SU-DHL-6 (cell line): ENCODE measurements at regions not wholly inside any gene's neighbourhood (a gene's known extent, or its start where the extent isn't known, plus 50 kb on each side); places are given as distances from the start of the nearest gene placed in this dataset.
"Not testable (repeated sequence)": the region's sequence is repeated elsewhere in the genome, so short reads cannot be mapped to it uniquely, and the experiment has no call there.

Experiments
- H2AFZ ChIP-seq: fragments of 200-600 bp; sonication (generic); 2 replicates; pipeline ENCODE4 v1.6.1; 2014; ENCODE audit warnings: low read depth, mild to moderate bottlenecking, moderate library complexity, mixed read lengths, antibody characterized with exemption, low read length; ENCODE audit not compliant: severe bottlenecking
- H3F3A ChIP-seq: fragments of 200-600 bp; shearing (Covaris generic); 2 replicates; pipeline ENCODE4 v1.6.0; 2016; ENCODE audit warnings: antibody characterized with exemption, mild to moderate bottlenecking; ENCODE audit not compliant: insufficient read depth
- H3K27ac ChIP-seq: fragments of 200-600 bp; sonication (generic); 2 replicates; pipeline ENCODE4 v1.5.1; 2016; ENCODE audit warnings: low read depth, mild to moderate bottlenecking, low read length, moderate library complexity, mixed read lengths
- H3K27me3 ChIP-seq: fragments of 200-600 bp; sonication (generic), shearing (Covaris generic); 2 replicates; pipeline ENCODE4 v1.6.0; 2014; ENCODE audit warnings: mild to moderate bottlenecking, low read length
- H3K36me3 ChIP-seq: fragments of 200-600 bp; sonication (generic); 2 replicates; pipeline ENCODE4 v1.6.1; 2014; ENCODE audit warnings: mild to moderate bottlenecking, low read length, mixed read lengths
- H3K4me2 ChIP-seq: fragments of 300-600, 200-600 bp; shearing (Covaris generic), sonication (generic); 2 replicates; pipeline ENCODE4 v1.6.0; 2014; ENCODE audit warnings: low read length, low read depth, mild to moderate bottlenecking; ENCODE audit not compliant: poor library complexity, severe bottlenecking
- H3K4me3 ChIP-seq: fragments of 200-600 bp; sonication (generic); 2 replicates; pipeline ENCODE4 v1.5.1; 2014; ENCODE audit warnings: antibody characterized with exemption, low read length, mild to moderate bottlenecking, mixed read lengths; ENCODE audit not compliant: insufficient read depth, poor library complexity, severe bottlenecking
- H3K79me2 ChIP-seq: fragments of 200-600 bp; sonication (generic); 2 replicates; pipeline ENCODE4 v1.6.1; 2014; ENCODE audit warnings: mild to moderate bottlenecking, low read length, moderate library complexity; ENCODE audit not compliant: insufficient read depth
- H3K9ac ChIP-seq: fragments of 200-600 bp; sonication (generic); 2 replicates; pipeline ENCODE4 v1.7.0; 2014; ENCODE audit warnings: mild to moderate bottlenecking, low read length
- H3K9me2 ChIP-seq: fragments of 200-600 bp; sonication (generic); replicated peaks from 2 replicates; pipeline ENCODE4 v1.6.1; 2014; ENCODE audit warnings: low read length; ENCODE audit not compliant: insufficient read depth
- H3K9me3 ChIP-seq: fragments of 200-600 bp; sonication (generic); 2 replicates; pipeline ENCODE4 v1.6.1; 2014; ENCODE audit warnings: low read length, mixed read lengths; ENCODE audit not compliant: insufficient read depth
- H4K20me1 ChIP-seq: fragments of 200-600 bp; sonication (generic); 2 replicates; pipeline ENCODE4 v1.6.1; 2014; ENCODE audit warnings: low read depth, mild to moderate bottlenecking, antibody characterized with exemption, low read length, moderate library complexity, mixed read lengths
- EZH2phosphoT487 ChIP-seq: fragments of 200-600 bp; sonication (generic), shearing (Covaris generic); conservative IDR thresholded peaks from 2 replicates; pipeline ENCODE4 v1.6.1; 2018; ENCODE audit warnings: mild to moderate bottlenecking, antibody characterized with exemption, low read length, moderate library complexity, mixed read lengths
- TF ChIP-seq, protein P1 (sequence below): fragments of 200-600 bp; sonication (generic); IDR thresholded peaks from one replicate; pipeline ENCODE4 v1.5.1; 2017; ENCODE audit warnings: antibody characterized with exemption, mild to moderate bottlenecking, low read length, moderate library complexity; ENCODE audit not compliant: insufficient read depth, poor library complexity, severe bottlenecking

GRCh38 chr15:25250906-25251622, 187.8 kb downstream of the UBE3A start:
- no peak overlapping the region for H2AFZ ChIP-seq
- TF ChIP-seq, protein P1, sequence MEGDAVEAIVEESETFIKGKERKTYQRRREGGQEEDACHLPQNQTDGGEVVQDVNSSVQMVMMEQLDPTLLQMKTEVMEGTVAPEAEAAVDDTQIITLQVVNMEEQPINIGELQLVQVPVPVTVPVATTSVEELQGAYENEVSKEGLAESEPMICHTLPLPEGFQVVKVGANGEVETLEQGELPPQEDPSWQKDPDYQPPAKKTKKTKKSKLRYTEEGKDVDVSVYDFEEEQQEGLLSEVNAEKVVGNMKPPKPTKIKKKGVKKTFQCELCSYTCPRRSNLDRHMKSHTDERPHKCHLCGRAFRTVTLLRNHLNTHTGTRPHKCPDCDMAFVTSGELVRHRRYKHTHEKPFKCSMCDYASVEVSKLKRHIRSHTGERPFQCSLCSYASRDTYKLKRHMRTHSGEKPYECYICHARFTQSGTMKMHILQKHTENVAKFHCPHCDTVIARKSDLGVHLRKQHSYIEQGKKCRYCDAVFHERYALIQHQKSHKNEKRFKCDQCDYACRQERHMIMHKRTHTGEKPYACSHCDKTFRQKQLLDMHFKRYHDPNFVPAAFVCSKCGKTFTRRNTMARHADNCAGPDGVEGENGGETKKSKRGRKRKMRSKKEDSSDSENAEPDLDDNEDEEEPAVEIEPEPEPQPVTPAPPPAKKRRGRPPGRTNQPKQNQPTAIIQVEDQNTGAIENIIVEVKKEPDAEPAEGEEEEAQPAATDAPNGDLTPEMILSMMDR = no peak
- no peak for TF ChIP-seq EZH2phosphoT487
- H3K9me2 ChIP-seq = no peaks in the 10 kb centered on the region
- H3K4me3 ChIP-seq = no peak overlapping the region
- no peaks in the 10 kb centered on the region for H4K20me1 ChIP-seq
- H3K36me3 ChIP-seq = no peaks in the 10 kb centered on the region
- H3K27me3 ChIP-seq = no peaks in the 10 kb centered on the region
- H3K4me2 ChIP-seq = no peak overlapping the region
- no peak overlapping the region for H3K27ac ChIP-seq
- H3F3A ChIP-seq = no peaks in the 10 kb centered on the region
- no peaks in the 10 kb centered on the region for H3K79me2 ChIP-seq
- H3K9ac ChIP-seq = no peak overlapping the region
- no peaks in the 10 kb centered on the region for H3K9me3 ChIP-seq

GRCh38 chr15:25251700-25252390, 187.0 kb downstream of the UBE3A start:
- H3K4me2 ChIP-seq = no peak overlapping the region
- H3K27ac ChIP-seq = no peak overlapping the region
- H3K36me3 ChIP-seq = no peaks in the 10 kb centered on the region
- TF ChIP-seq, protein P1 = no peak
- no peak for TF ChIP-seq EZH2phosphoT487
- H3K9ac ChIP-seq = no peak overlapping the region
- H3K9me2 ChIP-seq = no peaks in the 10 kb centered on the region
- no peak overlapping the region for H2AFZ ChIP-seq
- no peaks in the 10 kb centered on the region for H3K79me2 ChIP-seq
- no peaks in the 10 kb centered on the region for H4K20me1 ChIP-seq
- H3K27me3 ChIP-seq = no peaks in the 10 kb centered on the region
- H3F3A ChIP-seq = no peaks in the 10 kb centered on the region
- no peak overlapping the region for H3K4me3 ChIP-seq
- no peaks in the 10 kb centered on the region for H3K9me3 ChIP-seq

GRCh38 chr15:25253048-25253973, 185.5 kb downstream of the UBE3A start:
- H3K9me3 ChIP-seq, H3K9me2 ChIP-seq, H3K9ac ChIP-seq, H3K4me2 ChIP-seq, H3F3A ChIP-seq, H3K27me3 ChIP-seq, H2AFZ ChIP-seq, H4K20me1 ChIP-seq, H3K36me3 ChIP-seq, H3K27ac ChIP-seq, H3K4me3 ChIP-seq, H3K79me2 ChIP-seq: not testable (repeated sequence)
